ENCODE measurements at regions not wholly inside any gene's neighbourhood (a gene's known extent, or its start where the extent isn't known, plus 50 kb on each side); places are given as distances from the start of the nearest gene placed in this dataset.

DNA sequence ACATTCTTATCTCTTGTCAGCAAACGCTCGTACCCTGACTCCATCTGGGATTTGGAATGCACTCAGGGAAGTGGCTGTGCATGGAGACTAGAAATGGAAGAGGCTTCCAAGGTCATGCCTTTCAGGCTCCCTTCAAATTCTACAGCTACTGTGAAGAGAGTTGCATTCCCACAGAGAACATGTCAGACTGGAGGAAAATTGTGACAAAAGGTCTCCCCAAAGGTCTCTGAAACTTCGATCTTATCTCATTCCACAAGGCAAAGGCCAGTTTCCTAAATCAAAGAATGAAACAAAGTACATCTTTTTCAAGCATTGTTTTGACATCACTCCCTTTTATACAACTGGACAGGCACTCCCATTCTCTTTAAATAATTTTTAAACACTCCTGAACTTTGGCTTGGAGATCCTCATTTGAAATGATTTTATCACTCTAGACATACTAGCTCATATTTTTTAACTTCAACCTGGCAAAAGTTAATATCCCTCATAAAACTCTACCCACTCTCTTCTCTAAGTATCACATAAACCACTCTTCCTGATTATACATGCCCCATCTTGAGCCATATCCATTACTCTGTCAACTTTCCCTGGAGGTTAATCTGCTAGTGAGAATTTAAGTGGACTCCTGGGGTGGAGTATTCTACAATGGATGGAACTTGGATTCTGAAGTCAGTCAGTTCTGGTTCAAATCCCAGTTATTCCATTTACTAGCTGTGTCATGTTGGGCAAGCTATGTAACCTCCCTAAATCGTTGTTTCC is 218.1 kb upstream of the HMGA2 start:
- no peaks in the 10 kb centered on the region for H3K27me3 ChIP-seq
- DNase-seq = no peak
- no peaks in the 10 kb centered on the region for H3K36me3 ChIP-seq
- no peak overlapping the region for H3K4me3 ChIP-seq
- peaks cover 7% of the 10 kb centered on the region; the same call in 1 of the 2 replicates for H3K9me3 ChIP-seq

DNA sequence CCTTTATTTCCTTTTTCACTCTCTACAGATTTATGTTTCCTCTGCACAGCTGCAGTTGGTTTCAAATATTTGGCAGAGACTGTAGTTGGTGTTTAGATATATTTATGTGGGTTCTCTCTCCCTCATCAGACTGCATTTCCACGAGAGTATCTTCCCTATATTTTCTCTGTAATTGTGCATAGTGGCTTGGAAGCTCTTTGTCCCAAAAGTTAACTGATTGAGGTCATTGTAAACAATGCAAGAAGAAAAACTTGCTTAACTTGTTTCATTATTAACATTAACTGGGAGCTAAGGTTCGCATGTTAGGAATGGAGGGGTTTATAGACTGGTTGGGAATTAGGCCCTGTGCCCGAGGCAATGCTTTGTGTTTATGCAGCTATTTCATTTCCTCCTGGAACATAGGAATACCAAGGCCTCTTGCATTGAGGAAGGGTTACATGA is 216.9 kb upstream of the HMGA2 start:
- DNase-seq = no peak
- no peak overlapping the region for H3K4me3 ChIP-seq
- H3K27me3 ChIP-seq = no peaks in the 10 kb centered on the region
- H3K9me3 ChIP-seq = peaks cover 7% of the 10 kb centered on the region; the same call in 1 of the 2 replicates
- no peaks in the 10 kb centered on the region for H3K36me3 ChIP-seq

DNA sequence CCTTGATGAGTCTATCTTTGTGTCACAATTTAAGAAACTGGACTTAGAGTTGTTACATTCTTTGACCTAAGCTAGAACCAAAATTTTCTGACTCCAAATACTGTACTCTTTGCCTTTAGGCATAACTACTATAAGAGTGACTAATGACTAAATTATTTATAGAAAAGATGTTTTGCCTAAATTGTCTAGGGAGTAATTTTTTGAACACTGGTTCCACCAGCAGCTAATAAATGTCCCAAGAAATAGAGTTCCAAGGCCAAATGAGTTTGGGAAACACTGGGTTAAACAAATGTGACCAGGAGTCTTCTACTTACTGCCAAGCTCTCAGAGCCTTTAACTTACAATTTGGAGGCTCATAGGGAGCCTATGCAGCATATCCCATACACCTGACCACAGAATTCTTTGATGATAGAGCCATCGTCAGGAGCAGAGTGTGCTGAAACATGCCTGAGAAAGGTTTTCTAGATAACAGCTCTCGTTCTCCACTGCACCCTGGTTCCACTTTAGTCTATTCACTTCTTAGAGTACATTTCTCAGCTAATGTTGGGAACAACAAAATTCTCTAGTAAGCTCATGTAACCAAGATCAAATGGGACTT is 215.9 kb upstream of the HMGA2 start:
- peaks cover 7% of the 10 kb centered on the region; the same call in 1 of the 2 replicates for H3K9me3 ChIP-seq
- no peak overlapping the region for H3K4me3 ChIP-seq
- DNase-seq = no peak
- no peaks in the 10 kb centered on the region for H3K36me3 ChIP-seq
- no peaks in the 10 kb centered on the region for H3K27me3 ChIP-seq

DNA sequence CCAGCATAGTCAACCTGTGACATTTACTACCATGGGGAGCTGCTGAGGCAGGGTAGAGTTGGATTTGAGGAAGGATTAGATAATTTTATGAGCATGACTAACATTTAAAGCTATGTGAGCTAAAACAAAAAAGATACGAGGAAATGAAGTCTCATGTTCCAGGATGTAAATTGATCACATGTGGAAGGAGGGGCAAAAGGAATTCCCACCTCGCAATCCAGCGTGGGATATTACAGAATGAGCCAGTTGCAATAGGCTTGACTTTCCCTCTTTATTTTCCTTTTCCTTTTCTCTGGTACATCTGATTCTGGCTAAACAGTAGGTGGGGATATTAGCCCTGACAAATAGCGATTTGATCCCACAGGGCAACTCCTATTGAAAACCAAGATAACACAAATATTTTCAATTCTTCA is 214.9 kb upstream of the HMGA2 start:
- Histone ChIP-seq H3K27me3 (no peaks in the 10 kb centered on the region), H3K9me3 (peaks cover 7% of the 10 kb centered on the region; the same call in 1 of the 2 replicates), H3K4me3 (no peak overlapping the region), H3K36me3 (no peaks in the 10 kb centered on the region)
- DNase-seq = no peak

DNA sequence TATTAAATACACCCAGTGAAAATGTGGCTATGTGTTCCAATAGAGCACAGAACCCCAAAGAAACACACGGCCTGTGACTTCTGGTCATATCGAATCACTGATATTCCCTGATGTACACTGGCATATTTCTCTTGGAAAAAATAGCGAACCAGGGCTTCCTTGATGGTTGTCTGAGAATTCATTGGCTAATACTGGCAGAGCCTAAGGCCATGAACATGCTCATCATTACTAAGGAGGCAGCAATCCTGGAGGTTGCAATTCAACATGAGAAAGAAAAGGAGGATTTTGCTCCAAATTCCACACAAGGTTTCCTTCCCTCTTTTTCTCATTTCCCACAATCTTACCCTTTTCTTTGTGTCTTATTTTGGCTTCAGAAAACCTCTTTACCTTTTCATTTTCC is 212.9 kb upstream of the HMGA2 start:
- no peak for DNase-seq
- no peak overlapping the region for H3K4me3 ChIP-seq
- no peaks in the 10 kb centered on the region for H3K36me3 ChIP-seq
- peaks cover 7% of the 10 kb centered on the region; the same call in 1 of the 2 replicates for H3K9me3 ChIP-seq
- H3K27me3 ChIP-seq = no peaks in the 10 kb centered on the region

DNA sequence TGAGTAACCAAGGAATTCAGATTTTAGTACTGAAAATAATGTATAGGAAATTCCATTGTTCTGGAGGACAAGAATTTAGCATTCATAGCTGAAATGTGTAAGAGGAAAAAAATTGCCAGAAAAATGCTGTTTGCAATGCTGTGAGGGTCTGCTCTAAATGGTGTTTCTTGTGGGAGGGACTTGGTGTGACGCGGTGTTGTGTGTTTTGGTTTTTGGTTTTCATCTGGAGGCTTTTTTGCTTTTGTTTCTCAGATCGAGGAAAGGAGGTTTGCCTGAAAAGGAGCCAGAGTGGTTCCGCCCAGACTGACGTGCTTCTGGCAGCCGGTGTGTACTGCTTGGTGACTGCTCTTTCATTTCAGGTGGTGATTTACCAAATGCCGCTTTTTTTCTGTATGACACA is 211.8 kb upstream of the HMGA2 start:
- no peaks in the 10 kb centered on the region for H3K27me3 ChIP-seq
- H3K4me3 ChIP-seq = no peak overlapping the region
- H3K9me3 ChIP-seq = peaks cover 5% of the 10 kb centered on the region; the same call in 1 of the 2 replicates
- DNase-seq = no peak
- H3K36me3 ChIP-seq = no peaks in the 10 kb centered on the region

DNA sequence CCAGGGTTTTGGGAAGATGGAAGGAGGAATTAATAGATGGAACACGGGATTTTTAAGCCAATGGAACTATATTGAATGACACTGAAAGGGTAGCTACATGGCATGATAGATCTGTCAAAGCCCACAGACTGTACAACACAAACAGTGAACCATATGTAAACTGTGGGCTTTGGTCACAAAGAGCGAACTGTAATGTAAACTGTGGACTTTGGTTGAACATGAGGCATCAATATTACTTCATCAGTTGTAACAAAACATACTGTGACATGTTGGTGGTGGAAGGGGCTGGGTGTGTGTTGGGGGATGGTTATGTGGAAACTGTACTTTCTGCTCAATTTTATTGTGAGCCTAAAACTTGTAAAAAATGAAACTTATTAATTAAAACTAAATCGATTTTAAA is 210.6 kb upstream of the HMGA2 start:
- no peaks in the 10 kb centered on the region for H3K36me3 ChIP-seq
- H3K9me3 ChIP-seq = no peaks in the 10 kb centered on the region; the same call in 1 of the 2 replicates
- no peak for DNase-seq
- H3K27me3 ChIP-seq = no peaks in the 10 kb centered on the region
- H3K4me3 ChIP-seq = no peak overlapping the region

DNA sequence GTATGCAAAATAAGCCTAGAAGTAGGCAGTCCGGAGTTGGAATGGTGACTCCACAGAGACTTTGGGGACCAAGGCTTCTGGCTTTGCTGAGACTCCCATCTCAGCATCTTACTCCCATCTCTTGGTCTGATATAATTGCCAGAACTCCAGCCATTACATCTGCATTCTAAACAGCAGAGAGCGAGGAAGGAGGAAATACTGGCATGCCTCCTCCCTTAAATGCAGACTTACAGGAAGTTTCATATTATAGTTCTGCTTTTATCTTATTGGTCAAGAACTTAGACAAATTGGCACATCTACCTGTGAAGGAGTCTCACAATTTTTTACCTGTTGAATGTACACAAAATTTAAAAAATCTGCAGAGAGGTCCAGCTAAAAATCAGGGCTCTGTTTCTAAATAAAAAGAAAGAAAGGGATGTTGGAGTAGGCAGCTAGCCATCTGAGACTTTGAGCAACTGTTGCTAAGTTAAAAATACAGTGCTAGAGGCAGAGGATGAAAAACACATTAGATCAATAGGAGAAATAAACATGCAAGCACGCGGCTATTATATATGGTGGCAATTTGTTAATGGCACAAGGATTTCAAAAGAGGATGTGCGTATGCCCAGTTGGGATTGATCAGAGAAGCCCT is 209.9 kb upstream of the HMGA2 start:
- Histone ChIP-seq H3K27me3 (no peaks in the 10 kb centered on the region), H3K9me3 (no peaks in the 10 kb centered on the region; the same call in 1 of the 2 replicates), H3K4me3 (no peak overlapping the region), H3K36me3 (no peaks in the 10 kb centered on the region)
- DNase-seq = no peak

DNA sequence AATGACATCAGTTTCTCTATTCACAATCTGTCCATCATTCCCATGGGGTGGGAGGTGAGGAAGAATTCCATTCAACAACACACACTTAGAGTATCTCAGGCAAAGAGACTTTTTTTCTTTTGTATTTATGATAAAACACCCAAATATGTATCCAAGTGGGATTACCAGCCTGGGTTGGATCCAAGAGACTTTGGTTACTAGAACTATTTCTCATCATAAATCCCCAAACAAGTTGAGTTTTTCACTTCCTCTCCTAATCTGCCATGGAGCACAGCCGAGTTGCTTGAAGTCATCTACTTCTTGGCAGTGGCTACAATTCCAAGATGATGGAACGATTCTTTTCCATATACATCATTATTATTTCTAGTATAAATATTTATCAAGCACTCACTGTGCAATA is 209.2 kb upstream of the HMGA2 start:
- H3K4me3 ChIP-seq = no peak overlapping the region
- H3K36me3 ChIP-seq = no peaks in the 10 kb centered on the region
- DNase-seq = peak; percentile 87

DNA sequence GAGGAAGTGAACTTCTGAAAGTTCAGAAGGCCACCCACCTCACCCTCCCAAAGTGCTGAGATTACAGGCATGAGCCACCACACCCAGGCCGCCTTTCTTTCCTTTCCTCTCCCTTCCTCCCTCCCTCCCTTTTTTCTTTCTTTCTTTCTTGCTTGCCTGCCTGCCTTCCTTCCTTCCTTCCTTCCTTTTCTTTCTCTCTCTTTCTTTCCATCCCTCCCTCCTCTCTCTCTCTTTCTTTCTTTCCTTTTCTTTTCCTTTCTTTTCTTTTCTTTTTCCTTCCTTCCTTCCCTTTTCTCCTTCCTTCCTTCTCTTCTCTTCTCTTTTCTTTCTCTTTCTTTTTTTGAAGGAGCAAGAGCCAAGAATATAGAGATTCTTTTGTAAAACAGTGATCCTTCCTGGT is 208.3 kb upstream of the HMGA2 start:
- DNase-seq = no peak
- H3K36me3 ChIP-seq = no peaks in the 10 kb centered on the region
- no peak overlapping the region for H3K4me3 ChIP-seq
- H3K9me3 ChIP-seq = no peaks in the 10 kb centered on the region
- no peaks in the 10 kb centered on the region for H3K27me3 ChIP-seq

More for the DNA sequence above, 209.2 kb upstream of the HMGA2 start:
- H3K9me3 ChIP-seq = no peaks in the 10 kb centered on the region; the same call in 1 of the 2 replicates
- no peaks in the 10 kb centered on the region for H3K27me3 ChIP-seq

DNA sequence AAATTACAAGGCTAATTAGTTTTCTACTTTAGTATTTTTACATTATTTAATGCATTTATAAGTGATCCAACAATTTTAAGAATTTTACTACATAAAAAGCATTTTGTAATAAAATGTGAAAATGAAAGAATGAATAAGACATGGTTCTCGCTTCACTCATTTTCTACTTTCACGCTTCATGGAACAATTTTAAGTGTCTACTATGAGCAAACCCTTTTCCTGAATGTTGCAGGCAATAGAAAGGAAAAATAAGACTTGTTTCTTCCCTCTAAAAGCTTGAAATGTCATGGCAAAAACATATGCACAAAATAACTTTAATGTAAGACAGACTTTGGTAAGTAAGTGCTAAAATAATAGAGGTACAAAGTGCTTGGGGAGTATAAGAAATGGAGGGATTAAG is 205.7 kb upstream of the HMGA2 start:
- no peaks in the 10 kb centered on the region for H3K27me3 ChIP-seq
- DNase-seq = no peak
- H3K9me3 ChIP-seq = no peaks in the 10 kb centered on the region
- no peak overlapping the region for H3K4me3 ChIP-seq
- H3K36me3 ChIP-seq = no peaks in the 10 kb centered on the region

DNA sequence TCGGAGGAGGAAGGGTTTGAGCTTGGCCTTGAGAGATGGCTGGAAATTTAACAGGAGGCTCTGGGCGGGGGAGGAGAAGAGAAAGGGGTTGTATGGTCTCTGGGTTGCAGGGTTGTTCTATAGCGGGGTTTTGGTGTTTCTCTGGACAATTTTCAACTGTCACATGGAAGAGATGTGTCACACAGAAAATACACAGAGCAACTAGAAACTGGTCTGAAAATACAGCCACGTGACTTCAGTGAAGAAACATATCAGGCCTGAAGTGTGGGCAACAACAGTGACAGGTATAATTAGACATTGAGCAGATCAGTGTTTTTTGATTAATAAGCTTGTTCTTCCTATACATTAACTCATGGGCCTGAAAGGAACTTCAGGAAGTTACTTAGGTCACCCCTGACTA is 205.3 kb upstream of the HMGA2 start:
- Histone ChIP-seq H3K27me3 (no peaks in the 10 kb centered on the region), H3K4me3 (no peak overlapping the region), H3K36me3 (no peaks in the 10 kb centered on the region), H3K9me3 (no peaks in the 10 kb centered on the region)
- no peak for DNase-seq

DNA sequence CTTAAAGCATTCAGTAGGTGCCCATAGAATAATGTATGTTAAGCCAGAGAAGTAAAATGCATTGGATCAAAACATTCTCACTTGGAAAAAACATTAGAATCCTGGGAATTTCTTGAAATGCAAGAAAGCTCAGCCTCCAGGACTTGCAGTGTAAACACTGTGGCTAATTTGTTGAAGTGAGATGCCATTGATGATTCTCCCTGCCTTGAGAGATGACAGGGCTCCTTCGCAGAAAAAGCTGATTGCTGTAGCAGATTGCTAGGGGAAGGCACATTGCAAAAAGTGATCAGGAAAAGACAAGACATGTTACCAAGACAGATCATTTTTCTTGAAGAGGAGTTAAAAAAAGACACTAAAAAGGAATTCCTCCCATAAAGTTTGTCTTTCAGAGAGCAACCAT is 204.2 kb upstream of the HMGA2 start:
- DNase-seq = no peak
- H3K27me3 ChIP-seq = no peaks in the 10 kb centered on the region
- no peaks in the 10 kb centered on the region for H3K9me3 ChIP-seq
- no peak overlapping the region for H3K4me3 ChIP-seq
- no peaks in the 10 kb centered on the region for H3K36me3 ChIP-seq

DNA sequence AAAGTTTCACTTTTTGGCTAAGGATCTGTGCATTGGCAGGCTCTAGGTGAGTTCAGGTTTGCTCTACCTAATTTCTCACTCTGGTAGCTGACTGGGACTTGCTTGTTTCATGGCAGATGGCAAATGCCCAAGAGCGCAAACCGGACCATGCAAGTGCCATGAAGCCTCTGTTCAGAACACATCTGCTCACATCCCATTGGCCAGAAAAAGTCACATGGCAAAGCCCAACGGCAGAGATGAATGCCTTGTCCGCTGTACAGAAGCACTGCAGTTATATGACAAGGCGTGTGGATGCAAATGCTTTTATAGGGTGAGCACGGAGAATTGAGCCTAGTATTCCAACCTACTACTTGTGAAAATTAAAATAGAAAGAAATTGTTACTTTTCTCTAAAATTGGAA is 202.2 kb upstream of the HMGA2 start:
- Histone ChIP-seq H3K4me3 (no peak overlapping the region), H3K36me3 (no peaks in the 10 kb centered on the region), H3K9me3 (no peaks in the 10 kb centered on the region; the same call in 1 of the 2 replicates), H3K27me3 (no peaks in the 10 kb centered on the region)
- no peak for DNase-seq

DNA sequence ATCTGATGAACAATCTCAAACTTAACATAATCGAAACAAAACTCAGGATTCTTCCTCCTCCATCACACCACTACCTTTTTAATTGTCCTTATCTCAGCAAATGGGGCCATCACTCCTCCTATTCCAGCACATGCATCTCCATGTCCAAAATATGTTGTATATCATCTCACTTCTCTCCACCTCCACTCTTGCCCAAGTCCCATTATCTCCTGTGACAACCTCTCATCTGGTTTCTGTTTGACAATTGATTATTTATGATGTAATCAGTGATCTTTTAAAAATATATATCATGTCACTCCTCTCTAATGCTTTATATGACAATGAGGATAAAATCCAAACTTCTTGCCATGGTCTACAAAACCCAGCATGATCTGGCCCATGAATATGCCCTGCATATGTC is 200.8 kb upstream of the HMGA2 start:
- Histone ChIP-seq H3K4me3 (no peak overlapping the region), H3K27me3 (no peaks in the 10 kb centered on the region), H3K36me3 (no peaks in the 10 kb centered on the region), H3K9me3 (no peaks in the 10 kb centered on the region; the same call in 1 of the 2 replicates)
- no peak for DNase-seq

DNA sequence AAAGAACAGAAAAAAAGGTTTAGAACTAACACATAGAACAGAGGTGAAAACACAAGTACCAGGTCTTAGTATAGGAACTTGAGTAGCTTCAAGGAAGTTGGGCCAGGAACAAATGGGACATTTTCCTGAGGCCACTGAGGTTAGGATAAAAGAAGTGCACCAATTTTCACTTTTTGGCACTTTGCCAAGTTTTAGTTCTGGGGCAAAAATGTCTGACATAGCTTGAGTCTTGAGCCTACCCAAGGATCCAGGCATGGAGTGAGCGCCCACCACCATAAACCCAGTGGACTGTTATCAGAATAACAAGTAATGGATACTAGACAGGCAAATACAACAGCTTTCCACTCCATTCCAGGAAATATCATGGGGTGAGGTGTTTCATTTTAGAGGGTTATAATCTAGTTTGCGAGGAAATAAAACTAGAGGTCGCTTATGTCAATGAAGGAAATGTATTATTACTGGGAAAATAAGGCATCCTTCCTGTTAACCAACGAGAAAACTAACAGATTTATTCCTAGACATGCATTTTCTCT is 199.7 kb upstream of the HMGA2 start:
- no peaks in the 10 kb centered on the region; the same call in 1 of the 2 replicates for H3K9me3 ChIP-seq
- no peaks in the 10 kb centered on the region for H3K27me3 ChIP-seq
- no peak for DNase-seq
- H3K36me3 ChIP-seq = no peaks in the 10 kb centered on the region
- H3K4me3 ChIP-seq = no peak overlapping the region

DNA sequence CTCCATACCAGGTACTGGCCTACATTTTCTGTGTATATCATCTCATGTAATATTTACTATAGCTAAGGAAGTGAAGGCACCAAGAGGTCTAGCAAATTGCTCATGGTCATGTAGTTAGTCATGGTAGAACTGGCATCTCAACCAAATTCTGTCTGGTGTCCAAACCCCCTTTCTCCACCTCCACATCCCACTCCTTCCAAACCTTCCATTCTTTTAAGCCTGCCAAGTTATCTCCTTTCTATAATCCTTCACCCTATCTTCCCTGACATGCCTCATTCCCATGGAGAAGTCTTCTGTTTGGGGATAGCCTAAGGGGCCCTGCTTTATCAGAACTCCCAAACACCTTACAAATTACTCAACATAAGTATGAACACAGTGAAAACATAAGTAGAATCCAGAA is 196.2 kb upstream of the HMGA2 start:
- Histone ChIP-seq H3K27me3 (no peaks in the 10 kb centered on the region), H3K4me3 (no peak overlapping the region), H3K9me3 (no peaks in the 10 kb centered on the region; the same call in 1 of the 2 replicates), H3K36me3 (no peaks in the 10 kb centered on the region)
- peak; percentile 20 for DNase-seq
